ENCODE measurements at regions not wholly inside any gene's neighbourhood (a gene's known extent, or its start where the extent isn't known, plus 50 kb on each side); places are given as distances from the start of the nearest gene placed in this dataset.
"Not testable (repeated sequence)": the region's sequence is repeated elsewhere in the genome, so short reads cannot be mapped to it uniquely, and the experiment has no call there.

DNA sequence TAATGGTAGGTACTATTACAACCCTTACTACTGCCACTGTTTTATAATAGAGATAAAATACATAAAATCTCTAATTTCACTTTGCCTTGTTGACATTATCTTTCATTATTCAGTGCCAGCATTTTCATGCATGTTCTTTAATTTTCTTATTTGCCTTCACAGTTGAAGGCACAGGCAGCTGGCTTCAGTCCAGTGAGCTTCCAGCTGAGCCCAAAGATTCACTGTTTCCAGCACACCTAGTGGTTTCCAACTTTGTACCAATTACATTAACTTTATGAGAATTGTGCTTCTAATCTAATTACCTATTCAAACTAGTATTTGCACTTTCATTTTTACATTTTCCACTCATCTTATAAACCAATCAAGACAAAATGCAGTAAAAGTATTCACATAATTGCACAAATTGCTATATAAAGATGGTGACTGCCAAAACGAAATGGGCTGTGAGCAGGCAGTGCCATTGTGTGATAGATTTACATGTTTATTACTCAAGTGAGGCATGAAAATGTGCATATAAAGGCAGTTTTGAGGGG is 228.3 kb downstream of the MFSD1 start:
- DNase-seq (ENCODE audit: insufficient read length, low spot score), result no peak
- FAIRE-seq, result no peak
- no peak for TF ChIP-seq POLR2AphosphoS5 (IDR thresholded peaks at IDR 0.05; ENCODE audit: low read depth, low read length)
- no peak for TF ChIP-seq POU2F2 (IDR thresholded peaks at IDR 0.05; ENCODE audit: low read depth, low read length)

DNA sequence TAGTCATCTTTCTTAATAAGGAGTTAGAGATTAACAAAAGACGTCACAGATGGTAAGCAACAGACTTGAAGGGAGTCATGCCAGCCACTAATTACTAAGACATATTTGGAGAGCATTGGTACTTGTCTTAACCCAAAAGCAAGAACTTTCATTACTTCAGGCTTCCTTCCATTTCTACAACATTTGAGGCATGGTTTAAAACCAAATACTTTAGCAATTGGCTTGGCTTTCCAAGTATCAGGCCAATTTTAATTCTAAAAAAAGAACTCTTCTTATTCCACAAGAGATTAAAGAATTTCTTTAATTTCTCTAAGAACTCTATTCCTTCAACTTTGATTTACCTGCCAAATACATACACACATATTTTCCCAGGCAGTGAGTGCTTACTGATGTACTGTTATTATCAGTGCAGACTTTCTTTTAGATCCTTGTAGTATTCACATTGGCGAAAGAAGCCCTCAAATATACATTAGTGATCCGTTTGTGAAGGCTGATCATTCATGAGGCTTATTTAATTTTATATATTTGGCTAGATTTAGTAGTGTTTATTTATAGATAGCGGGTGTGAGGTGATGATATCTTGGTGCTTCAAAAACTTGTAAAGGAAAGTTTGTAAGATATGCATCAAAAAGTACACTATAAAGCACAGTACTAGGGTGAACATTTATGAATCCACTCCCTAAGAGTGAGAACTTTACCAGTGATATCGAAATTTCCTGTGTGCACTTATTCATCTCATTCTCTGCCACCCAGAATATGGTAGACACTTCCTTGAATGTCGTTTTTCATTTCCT is 229.2 kb downstream of the MFSD1 start:
- DNase-seq (ENCODE audit: insufficient read length, low spot score), result no peak
- no peak for TF ChIP-seq POU2F2 (IDR thresholded peaks at IDR 0.05; ENCODE audit: low read depth, low read length)
- no peak for TF ChIP-seq POLR2A (IDR thresholded peaks at IDR 0.05; ENCODE audit: low read depth, low read length)
- TF ChIP-seq TAF1 (IDR thresholded peaks at IDR 0.05; ENCODE audit: low read depth, low read length), result no peak
- no peak for TF ChIP-seq POLR2AphosphoS5 (IDR thresholded peaks at IDR 0.05; ENCODE audit: low read depth, low read length)
- no peak for TF ChIP-seq SPI1 (IDR thresholded peaks at IDR 0.05; ENCODE audit: low read depth, low read length)
- TF ChIP-seq PAX5 (IDR thresholded peaks at IDR 0.05; ENCODE audit: insufficient read depth, low read length, severe bottlenecking), result no peak
- FAIRE-seq, result no peak

DNA sequence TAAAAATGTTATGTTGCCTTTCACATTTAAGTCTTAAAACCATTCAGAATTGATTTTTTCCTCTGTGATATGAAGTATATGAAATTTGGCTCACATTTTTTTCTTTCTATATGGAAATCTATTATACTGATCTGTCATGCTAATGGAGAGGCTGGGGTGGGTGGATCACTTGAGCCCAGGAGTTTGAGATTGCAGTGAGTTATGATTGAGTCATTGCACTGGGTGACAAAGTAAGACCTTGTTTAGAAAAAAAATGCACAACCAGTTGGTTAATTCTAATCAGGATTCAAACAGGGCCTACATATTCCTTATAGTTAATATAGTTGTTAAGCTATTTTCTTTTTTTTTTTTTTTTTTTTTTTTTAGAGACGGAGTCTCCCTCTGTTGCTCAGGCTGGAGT is 230.5 kb downstream of the MFSD1 start:
- DNase-seq (ENCODE audit: insufficient read length, low spot score) (no peak), FAIRE-seq (no peak)
- TF ChIP-seq POLR2AphosphoS5 (IDR thresholded peaks at IDR 0.05; ENCODE audit: low read depth, low read length) (no peak), POU2F2 (IDR thresholded peaks at IDR 0.05; ENCODE audit: low read depth, low read length) (no peak), POLR2A (IDR thresholded peaks at IDR 0.05; ENCODE audit: low read depth, low read length) (no peak), TAF1 (IDR thresholded peaks at IDR 0.05; ENCODE audit: low read depth, low read length) (no peak), SPI1 (IDR thresholded peaks at IDR 0.05; ENCODE audit: low read depth, low read length) (no peak), PAX5 (IDR thresholded peaks at IDR 0.05; ENCODE audit: insufficient read depth, low read length, severe bottlenecking) (no peak)

DNA sequence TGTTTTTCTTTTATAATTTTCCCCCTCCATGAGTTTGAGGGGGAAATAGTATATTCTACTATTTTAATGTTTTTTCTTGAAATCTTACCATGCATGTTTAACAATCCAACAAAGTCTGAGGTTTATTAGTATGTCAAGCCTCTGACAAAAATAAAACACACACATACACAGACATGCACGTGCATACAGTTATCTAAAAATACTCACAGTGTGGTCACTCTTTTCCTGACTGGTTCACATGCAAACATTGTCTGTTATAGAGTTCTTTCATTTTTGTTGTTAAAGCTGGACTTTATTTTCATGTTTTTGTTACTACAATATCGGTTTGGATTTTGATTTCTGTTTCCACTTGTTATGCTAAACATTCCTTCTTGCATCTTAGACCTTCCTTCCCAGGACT is 236.6 kb downstream of the MFSD1 start:
- no peak for TF ChIP-seq POLR2A (IDR thresholded peaks at IDR 0.05; ENCODE audit: low read depth, low read length)
- TF ChIP-seq POLR2AphosphoS5 (IDR thresholded peaks at IDR 0.05; ENCODE audit: low read depth, low read length), result no peak
- no peak for TF ChIP-seq PAX5 (IDR thresholded peaks at IDR 0.05; ENCODE audit: insufficient read depth, low read length, severe bottlenecking)
- TF ChIP-seq SPI1 (IDR thresholded peaks at IDR 0.05; ENCODE audit: low read depth, low read length), result no peak
- no peak for TF ChIP-seq TAF1 (IDR thresholded peaks at IDR 0.05; ENCODE audit: low read depth, low read length)
- TF ChIP-seq POU2F2 (IDR thresholded peaks at IDR 0.05; ENCODE audit: low read depth, low read length), result no peak
- DNase-seq (ENCODE audit: insufficient read length, low spot score), result no peak
- FAIRE-seq, result no peak

DNA sequence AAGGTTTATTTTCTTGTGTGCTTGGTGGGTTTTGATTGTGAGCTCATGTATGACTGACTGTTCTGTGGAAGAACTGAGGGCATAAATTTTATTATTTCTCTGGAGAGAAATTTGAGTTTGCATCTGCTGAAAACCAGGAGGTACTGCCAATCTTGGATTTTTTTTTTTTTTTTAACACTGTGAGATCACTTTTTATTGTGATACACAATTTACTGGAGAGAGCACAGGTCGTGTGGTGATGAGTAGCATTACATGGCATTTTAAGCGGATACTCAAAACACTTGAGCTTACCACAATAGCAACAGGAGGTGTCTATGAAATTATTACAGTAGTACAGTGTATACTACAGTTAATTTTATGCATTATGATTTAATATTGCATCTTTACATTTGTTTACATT is 237.4 kb downstream of the MFSD1 start:
- DNase-seq (ENCODE audit: insufficient read length, low spot score) (no peak), FAIRE-seq (no peak)
- TF ChIP-seq POLR2AphosphoS5 (IDR thresholded peaks at IDR 0.05; ENCODE audit: low read depth, low read length) (no peak), TAF1 (IDR thresholded peaks at IDR 0.05; ENCODE audit: low read depth, low read length) (no peak), SPI1 (IDR thresholded peaks at IDR 0.05; ENCODE audit: low read depth, low read length) (no peak), PAX5 (IDR thresholded peaks at IDR 0.05; ENCODE audit: insufficient read depth, low read length, severe bottlenecking) (no peak), POLR2A (IDR thresholded peaks at IDR 0.05; ENCODE audit: low read depth, low read length) (no peak), POU2F2 (IDR thresholded peaks at IDR 0.05; ENCODE audit: low read depth, low read length) (no peak)

DNA sequence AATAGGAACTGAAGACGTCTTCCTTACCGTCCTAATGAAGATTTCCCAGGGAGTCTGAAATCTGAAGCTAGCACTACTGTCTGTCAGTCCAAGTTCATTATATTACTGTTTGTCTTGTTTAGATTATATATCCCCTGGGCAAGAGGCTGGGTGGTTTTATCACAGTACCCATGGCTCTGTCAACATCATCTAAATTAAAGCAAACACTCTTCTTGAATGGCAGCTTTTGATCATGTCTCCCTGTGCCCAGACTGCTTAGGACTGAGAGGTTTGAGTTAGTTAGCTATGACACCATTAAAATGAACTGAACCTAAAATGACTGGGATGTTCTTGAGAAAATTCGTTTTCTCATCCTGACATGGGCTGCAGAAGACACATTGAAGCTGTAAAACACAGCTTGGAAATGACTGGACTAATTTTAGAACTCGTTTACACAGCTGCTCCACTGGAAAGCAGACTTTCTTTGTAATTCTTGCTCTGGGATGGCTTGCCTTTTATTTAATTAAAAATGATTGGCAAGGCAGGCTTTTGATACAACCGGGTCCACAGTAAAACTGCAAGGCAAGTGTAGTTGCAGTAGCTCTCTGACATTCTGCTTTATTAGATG is 243.5 kb downstream of the MFSD1 start:
- no peak for TF ChIP-seq POLR2AphosphoS5 (IDR thresholded peaks at IDR 0.05; ENCODE audit: low read depth, low read length)
- TF ChIP-seq POU2F2 (IDR thresholded peaks at IDR 0.05; ENCODE audit: low read depth, low read length), result no peak
- TF ChIP-seq SPI1 (IDR thresholded peaks at IDR 0.05; ENCODE audit: low read depth, low read length), result no peak
- no peak for TF ChIP-seq PAX5 (IDR thresholded peaks at IDR 0.05; ENCODE audit: insufficient read depth, low read length, severe bottlenecking)
- TF ChIP-seq TAF1 (IDR thresholded peaks at IDR 0.05; ENCODE audit: low read depth, low read length), result no peak
- no peak for TF ChIP-seq POLR2A (IDR thresholded peaks at IDR 0.05; ENCODE audit: low read depth, low read length)
- DNase-seq (ENCODE audit: insufficient read length, low spot score), result no peak
- no peak for FAIRE-seq

DNA sequence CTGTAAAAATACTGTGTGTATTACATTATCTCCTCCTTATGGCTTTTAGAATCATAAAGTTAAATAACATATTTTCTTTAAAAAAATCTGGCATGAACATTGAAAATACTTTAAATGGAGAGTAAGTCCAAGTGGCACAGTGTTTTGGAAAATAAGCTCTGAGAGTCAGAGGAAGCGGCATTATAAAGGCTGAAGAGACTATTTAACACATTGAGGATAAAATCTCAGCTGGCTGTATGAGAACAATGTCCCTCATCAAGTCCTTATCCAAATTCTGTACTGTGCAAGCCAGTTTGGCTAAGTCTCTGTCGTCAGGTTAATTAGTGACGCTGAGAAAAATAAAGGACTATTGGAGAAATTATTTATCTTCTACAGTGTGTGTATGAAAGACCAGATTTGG is 245.5 kb downstream of the MFSD1 start:
- TF ChIP-seq POLR2A (IDR thresholded peaks at IDR 0.05; ENCODE audit: low read depth, low read length) (no peak), POLR2AphosphoS5 (IDR thresholded peaks at IDR 0.05; ENCODE audit: low read depth, low read length) (no peak), POU2F2 (IDR thresholded peaks at IDR 0.05; ENCODE audit: low read depth, low read length) (no peak), SPI1 (IDR thresholded peaks at IDR 0.05; ENCODE audit: low read depth, low read length) (no peak), PAX5 (IDR thresholded peaks at IDR 0.05; ENCODE audit: insufficient read depth, low read length, severe bottlenecking) (no peak), TAF1 (IDR thresholded peaks at IDR 0.05; ENCODE audit: low read depth, low read length) (no peak)
- no peak for DNase-seq (ENCODE audit: insufficient read length, low spot score)
- FAIRE-seq, result no peak

DNA sequence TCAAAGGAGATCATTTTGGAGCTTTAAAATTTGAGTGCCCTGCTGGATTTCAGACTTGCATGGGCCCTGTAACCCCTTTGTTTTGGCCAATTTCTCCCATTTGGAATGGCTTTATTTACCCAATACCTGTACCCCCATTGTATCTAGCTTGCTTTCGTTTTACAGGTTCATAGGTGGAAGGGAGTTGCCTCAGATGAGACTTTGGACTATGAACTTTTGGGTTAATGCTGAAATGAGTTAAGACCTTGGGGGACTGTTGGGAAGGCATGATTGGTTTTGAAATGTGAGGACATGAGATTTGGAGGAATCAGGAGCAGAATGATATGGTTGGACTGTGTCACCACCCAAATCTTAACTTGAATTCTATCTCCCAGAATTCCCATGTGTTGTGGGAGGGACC is 250.6 kb downstream of the MFSD1 start:
- FAIRE-seq; DNase-seq (ENCODE audit: insufficient read length, low spot score): not testable (repeated sequence)

DNA sequence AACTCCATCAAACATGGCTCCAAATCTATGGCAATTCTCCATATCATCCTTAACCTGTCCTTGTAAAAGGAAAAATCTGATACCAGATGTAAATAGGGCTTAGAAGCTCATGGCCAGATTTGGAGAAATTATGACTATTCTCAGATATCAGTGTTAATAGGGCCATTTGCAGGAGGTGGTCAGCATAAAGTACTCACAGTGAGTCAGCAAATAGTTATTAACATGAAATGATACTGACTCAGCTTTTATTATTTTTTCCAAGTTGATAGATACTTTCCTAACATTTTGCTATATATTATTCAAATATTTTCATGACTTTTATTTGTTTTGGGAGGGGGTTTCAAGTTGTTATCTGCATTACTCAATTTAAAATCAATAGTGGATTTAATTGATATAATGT is 255.8 kb downstream of the MFSD1 start:
- TF ChIP-seq POLR2AphosphoS5 (IDR thresholded peaks at IDR 0.05; ENCODE audit: low read depth, low read length), result no peak
- no peak for TF ChIP-seq SPI1 (IDR thresholded peaks at IDR 0.05; ENCODE audit: low read depth, low read length)
- TF ChIP-seq POLR2A (IDR thresholded peaks at IDR 0.05; ENCODE audit: low read depth, low read length), result no peak
- no peak for TF ChIP-seq TAF1 (IDR thresholded peaks at IDR 0.05; ENCODE audit: low read depth, low read length)
- no peak for TF ChIP-seq PAX5 (IDR thresholded peaks at IDR 0.05; ENCODE audit: insufficient read depth, low read length, severe bottlenecking)
- FAIRE-seq, result no peak
- no peak for DNase-seq (ENCODE audit: insufficient read length, low spot score)

DNA sequence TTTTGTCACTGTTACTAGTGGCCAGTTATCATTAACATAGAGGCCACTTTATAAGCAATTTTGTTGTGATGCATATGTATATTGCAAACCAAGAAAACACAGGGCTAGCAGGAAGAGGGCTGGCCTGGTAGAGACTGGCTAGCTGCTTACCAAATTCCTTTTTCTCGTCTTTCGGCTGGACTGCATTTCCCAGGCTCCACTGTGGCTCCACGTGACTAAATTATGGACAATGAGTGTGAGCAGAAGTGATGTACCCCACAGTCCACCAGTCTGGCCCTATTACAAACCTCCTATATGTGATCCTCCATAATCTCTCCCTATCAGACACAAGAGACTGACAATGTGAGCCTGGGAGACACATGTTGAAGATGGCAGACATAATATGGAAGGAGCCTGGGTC is 257.0 kb downstream of the MFSD1 start:
- DNase-seq (ENCODE audit: insufficient read length, low spot score) (no peak), FAIRE-seq (no peak)
- TF ChIP-seq POLR2A (IDR thresholded peaks at IDR 0.05; ENCODE audit: low read depth, low read length) (no peak), POU2F2 (IDR thresholded peaks at IDR 0.05; ENCODE audit: low read depth, low read length) (no peak), SPI1 (IDR thresholded peaks at IDR 0.05; ENCODE audit: low read depth, low read length) (no peak), TAF1 (IDR thresholded peaks at IDR 0.05; ENCODE audit: low read depth, low read length) (no peak), PAX5 (IDR thresholded peaks at IDR 0.05; ENCODE audit: insufficient read depth, low read length, severe bottlenecking) (no peak), POLR2AphosphoS5 (IDR thresholded peaks at IDR 0.05; ENCODE audit: low read depth, low read length) (no peak)
